GM23248 (cell line): ENCODE measurements at regions not wholly inside any gene's neighbourhood (a gene's known extent, or its start where the extent isn't known, plus 50 kb on each side); places are given as distances from the start of the nearest gene placed in this dataset.

Experiments
- DNase-seq: peaks from one replicate; pipeline ENCODE4 v3.0.0-alpha.2; 2015
- H2AFZ ChIP-seq: fragments of 200-600 bp; sonication (generic); 2 replicates; pipeline ENCODE4 v1.6.1; 2016; ENCODE audit warnings: antibody characterized with exemption
- H3F3A ChIP-seq: fragments of 200-600 bp; sonication (generic); 2 replicates; pipeline ENCODE4 v1.6.1; 2016; ENCODE audit warnings: mild to moderate bottlenecking, antibody characterized with exemption, mixed run types; ENCODE audit not compliant: insufficient read depth
- H3K27ac ChIP-seq: fragments of 200-600 bp; sonication (generic); 2 replicates; pipeline ENCODE4 v1.5.1; 2016; ENCODE audit warnings: mild to moderate bottlenecking
- H3K27me3 ChIP-seq: fragments of 200-600 bp; sonication (generic); replicated peaks from 2 replicates; pipeline ENCODE4 v1.6.1; 2016; ENCODE audit warnings: mild to moderate bottlenecking; ENCODE audit not compliant: insufficient read depth
- H3K36me3 ChIP-seq: fragments of 200-600 bp; sonication (generic); 2 replicates; pipeline ENCODE4 v1.6.1; 2016; ENCODE audit warnings: low read depth, mild to moderate bottlenecking
- H3K4me1 ChIP-seq: fragments of 200-600 bp; sonication (generic); 2 replicates; pipeline ENCODE4 v1.6.1; 2016; ENCODE audit warnings: mild to moderate bottlenecking; ENCODE audit not compliant: insufficient read depth
- H3K4me2 ChIP-seq: fragments of 200-600 bp; sonication (generic); one replicate; pipeline ENCODE4 v1.6.1; 2016; ENCODE audit warnings: mild to moderate bottlenecking; ENCODE audit not compliant: unreplicated experiment
- H3K4me3 ChIP-seq: fragments of 200-600 bp; sonication (generic); 2 replicates; pipeline ENCODE4 v1.5.1; 2016; ENCODE audit warnings: mild to moderate bottlenecking
- H3K79me2 ChIP-seq: fragments of 200-600 bp; sonication (generic); 2 replicates; pipeline ENCODE4 v1.6.1; 2016; ENCODE audit warnings: mild to moderate bottlenecking; ENCODE audit not compliant: insufficient read depth
- H3K9ac ChIP-seq: fragments of 200-600 bp; sonication (generic); 2 replicates; pipeline ENCODE4 v1.6.1; 2016; ENCODE audit warnings: mild to moderate bottlenecking
- H3K9me2 ChIP-seq: fragments of 200-600 bp; sonication (generic); 2 replicates; pipeline ENCODE4 v1.6.1; 2016; ENCODE audit warnings: mixed run types, mild to moderate bottlenecking, moderate library complexity; ENCODE audit not compliant: insufficient read depth
- H3K9me3 ChIP-seq: fragments of 200-600 bp; sonication (generic); one replicate; pipeline ENCODE4 v1.6.1; 2017; ENCODE audit warnings: low read depth
- H4K20me1 ChIP-seq: fragments of 200-600 bp; sonication (generic); 2 replicates; pipeline ENCODE4 v1.6.0; 2016; ENCODE audit not compliant: insufficient read depth
- EZH2 ChIP-seq: fragments of 200-600 bp; sonication (generic); IDR thresholded peaks from 2 replicates; pipeline ENCODE4 v1.6.1; 2018; ENCODE audit warnings: antibody characterized with exemption, mild to moderate bottlenecking; ENCODE audit not compliant: insufficient read depth, poor library complexity, severe bottlenecking
- EZH2phosphoT487 ChIP-seq: fragments of 200-600 bp; sonication (generic); IDR thresholded peaks from 2 replicates; pipeline ENCODE4 v1.6.1; 2018; ENCODE audit warnings: antibody characterized with exemption, moderate library complexity, mild to moderate bottlenecking, low read depth; ENCODE audit not compliant: insufficient read depth
- WGBS, 2 experiments: methylation state at CpG; one replicate each; pipeline ENCODE4 v1.1.6; 2015 to 2017; ENCODE audit warnings: low lambda C conversion rate in 2 of 2, low coverage in 1 of 2; ENCODE audit errors: missing lambda C conversion rate in 2 of 2; 5-methylcytosine and 5-hydroxymethylcytosine counted together
- in situ Hi-C: fragments of 300-500 bp; cut with MboI; formaldehyde crosslinking; loops from 2 replicates; pipeline ENCODE4 v1.15.0; 2020

- 84 to 89% methylated on average over 2 of the region's 2 CpGs for WGBS, 2 experiments
These were observed 418.4 kb upstream of the TRIB2 start for GRCh38 chr2:12298352-12298751.

GRCh38 chr2:12299431-12299830 is 417.3 kb upstream of the TRIB2 start:
- no peaks in the 10 kb centered on the region for H3K9me3 ChIP-seq
- H3K36me3 ChIP-seq, result no peaks in the 10 kb centered on the region
- H3K27ac ChIP-seq, result no peak overlapping the region
- in situ Hi-C loops, result no loop called here
- no peak for DNase-seq
- no peak overlapping the region for H3K4me2 ChIP-seq
- peaks cover 11% of the 10 kb centered on the region for H3F3A ChIP-seq
- WGBS, 2 experiments, result 60 to 67% methylated on average over 1 of the region's 1 CpG
- H2AFZ ChIP-seq, result no peak overlapping the region
- H3K9me2 ChIP-seq, result no peaks in the 10 kb centered on the region
- H3K27me3 ChIP-seq, result no peaks in the 10 kb centered on the region
- no peaks in the 10 kb centered on the region for H3K79me2 ChIP-seq
- no peak overlapping the region for H3K9ac ChIP-seq
- H3K4me1 ChIP-seq, result peaks cover 25% of the 10 kb centered on the region
- no peak overlapping the region for H3K4me3 ChIP-seq
- H4K20me1 ChIP-seq, result no peaks in the 10 kb centered on the region
- no peak for TF ChIP-seq EZH2phosphoT487

More at GRCh38 chr2:12298352-12298751, 418.4 kb upstream of the TRIB2 start:
- H3K36me3 ChIP-seq, result no peaks in the 10 kb centered on the region
- no peaks in the 10 kb centered on the region for H3K27me3 ChIP-seq
- peaks cover 11% of the 10 kb centered on the region for H3F3A ChIP-seq
- H3K9me2 ChIP-seq, result no peaks in the 10 kb centered on the region
- H3K9ac ChIP-seq, result no peak overlapping the region
- peaks cover 3% of the 10 kb centered on the region for H3K9me3 ChIP-seq
- no peak overlapping the region for H3K4me2 ChIP-seq
- in situ Hi-C loops, result no loop called here
- H3K4me1 ChIP-seq, result peaks cover 21% of the 10 kb centered on the region
- H4K20me1 ChIP-seq, result no peaks in the 10 kb centered on the region
- TF ChIP-seq EZH2 (no peak), EZH2phosphoT487 (no peak)
- H3K79me2 ChIP-seq, result no peaks in the 10 kb centered on the region
- H3K4me3 ChIP-seq, result no peak overlapping the region
- DNase-seq, result no peak
- H2AFZ ChIP-seq, result no peak overlapping the region
- no peak overlapping the region for H3K27ac ChIP-seq

GRCh38 chr2:12300019-12300602 is 416.6 kb upstream of the TRIB2 start:
- no peak overlapping the region for H3K4me3 ChIP-seq
- H3K36me3 ChIP-seq, result no peaks in the 10 kb centered on the region
- H3F3A ChIP-seq, result peaks cover 11% of the 10 kb centered on the region
- no peaks in the 10 kb centered on the region for H3K79me2 ChIP-seq
- no peaks in the 10 kb centered on the region for H3K9me2 ChIP-seq
- in situ Hi-C loops, result no loop called here
- no peaks in the 10 kb centered on the region for H3K27me3 ChIP-seq
- no peak overlapping the region for H2AFZ ChIP-seq
- peaks cover 30% of the 10 kb centered on the region for H3K4me1 ChIP-seq
- H3K9ac ChIP-seq, result no peak overlapping the region
- H3K4me2 ChIP-seq, result peak overlapping the region; percentile 30
- WGBS, 2 experiments, result 77 to 78% methylated on average over 4 of the region's 4 CpGs
- H3K9me3 ChIP-seq, result no peaks in the 10 kb centered on the region
- peak; percentile 45 for DNase-seq
- H3K27ac ChIP-seq, result no peak overlapping the region
- no peaks in the 10 kb centered on the region for H4K20me1 ChIP-seq
- no peak for TF ChIP-seq EZH2
- no peak for TF ChIP-seq EZH2phosphoT487

- no peaks in the 10 kb centered on the region for H3K9me3 ChIP-seq
- H3K36me3 ChIP-seq, result no peaks in the 10 kb centered on the region
- no peaks in the 10 kb centered on the region for H4K20me1 ChIP-seq
- peak overlapping the region; percentile 30 for H3K4me2 ChIP-seq
- H3K27me3 ChIP-seq, result no peaks in the 10 kb centered on the region
- 70 to 77% methylated on average over 5 of the region's 5 CpGs for WGBS, 2 experiments
- no peaks in the 10 kb centered on the region for H3K79me2 ChIP-seq
- no peak overlapping the region for H3K9ac ChIP-seq
- H2AFZ ChIP-seq, result no peak overlapping the region
- H3K4me1 ChIP-seq, result peaks cover 30% of the 10 kb centered on the region
- no peaks in the 10 kb centered on the region for H3K9me2 ChIP-seq
- peak; percentile 57 for DNase-seq
- in situ Hi-C loops, result no loop called here
- H3K27ac ChIP-seq, result no peak overlapping the region
- H3K4me3 ChIP-seq, result no peak overlapping the region
- H3F3A ChIP-seq, result peaks cover 11% of the 10 kb centered on the region
- no peak for TF ChIP-seq EZH2phosphoT487
- no peak for TF ChIP-seq EZH2
These were observed 415.8 kb upstream of the TRIB2 start for GRCh38 chr2:12300927-12301326.

GRCh38 chr2:12302140-12302539 is 414.6 kb upstream of the TRIB2 start:
- 97 to 98% methylated on average over 3 of the region's 3 CpGs for WGBS, 2 experiments
- Histone ChIP-seq H3K4me1 (peaks cover 30% of the 10 kb centered on the region), H3K27ac (no peak overlapping the region), H2AFZ (no peak overlapping the region), H3K36me3 (no peaks in the 10 kb centered on the region), H3K79me2 (no peaks in the 10 kb centered on the region), H3F3A (peaks cover 11% of the 10 kb centered on the region), H3K4me3 (no peak overlapping the region), H3K9me3 (no peaks in the 10 kb centered on the region), H3K9ac (no peak overlapping the region), H3K4me2 (no peak overlapping the region), H3K27me3 (no peaks in the 10 kb centered on the region), H3K9me2 (no peaks in the 10 kb centered on the region), H4K20me1 (no peaks in the 10 kb centered on the region)
- in situ Hi-C loops, result no loop called here
- no peak for DNase-seq
- TF ChIP-seq EZH2phosphoT487 (no peak), EZH2 (no peak)
